ENCODE measurements at regions not wholly inside any gene's neighbourhood (a gene's known extent, or its start where the extent isn't known, plus 50 kb on each side); places are given as distances from the start of the nearest gene placed in this dataset.

GRCh38 chr9:16103620-16104397, 551.0 kb downstream of the CCDC171 start:
- no peaks in the 10 kb centered on the region for H3K4me1 ChIP-seq (ENCODE audit: control insufficient read depth in 1 of 2, extremely low read depth in 1 of 2, insufficient read depth in 2 of 2, low read length in 2 of 2)
- Mint-ChIP-seq H3K9me3 (no peaks in the 10 kb centered on the region), H3K4me3 (no peak overlapping the region), H3K36me3 (no peaks in the 10 kb centered on the region), H3K27ac (no peak overlapping the region), H3K27me3 (no peaks in the 10 kb centered on the region), H3K4me1 (no peaks in the 10 kb centered on the region)
- WGBS (ENCODE audit: insufficient coverage): 54% methylated on average over 8 of the region's 14 CpGs
- H3K9me3 ChIP-seq: no peaks in the 10 kb centered on the region
- no peak for DNase-seq
- no peaks in the 10 kb centered on the region for H3K36me3 ChIP-seq (ENCODE audit: control insufficient read depth in 2 of 2, extremely low read depth in 1 of 2, insufficient read depth in 1 of 2, low read length in 1 of 2)
- no peak overlapping the region for H3K4me3 ChIP-seq (ENCODE audit: control insufficient read depth in 1 of 2, extremely low read depth in 1 of 2, low read length in 1 of 2)
- POLR2A ChIA-PET: interaction anchor here in 1 of 2 donors (0.7 kb wide), 1 partner anchor 1827 kb away, joined by 8 read pairs; no protein-coding TSS in a partner anchor
- CTCF ChIA-PET: no interaction called here
- no peak for ATAC-seq (replicated peaks in 1 of 4)
- peaks cover 0 to 3% of the 10 kb centered on the region in 2 experiments for H3K27me3 ChIP-seq (replicated peaks in 1 of 2; ENCODE audit: control insufficient read depth in 2 of 2, extremely low read depth in 1 of 2, insufficient read depth in 2 of 2, low read length in 1 of 2)
- H3K27ac ChIP-seq (ENCODE audit: low read length): no peak overlapping the region

DNA sequence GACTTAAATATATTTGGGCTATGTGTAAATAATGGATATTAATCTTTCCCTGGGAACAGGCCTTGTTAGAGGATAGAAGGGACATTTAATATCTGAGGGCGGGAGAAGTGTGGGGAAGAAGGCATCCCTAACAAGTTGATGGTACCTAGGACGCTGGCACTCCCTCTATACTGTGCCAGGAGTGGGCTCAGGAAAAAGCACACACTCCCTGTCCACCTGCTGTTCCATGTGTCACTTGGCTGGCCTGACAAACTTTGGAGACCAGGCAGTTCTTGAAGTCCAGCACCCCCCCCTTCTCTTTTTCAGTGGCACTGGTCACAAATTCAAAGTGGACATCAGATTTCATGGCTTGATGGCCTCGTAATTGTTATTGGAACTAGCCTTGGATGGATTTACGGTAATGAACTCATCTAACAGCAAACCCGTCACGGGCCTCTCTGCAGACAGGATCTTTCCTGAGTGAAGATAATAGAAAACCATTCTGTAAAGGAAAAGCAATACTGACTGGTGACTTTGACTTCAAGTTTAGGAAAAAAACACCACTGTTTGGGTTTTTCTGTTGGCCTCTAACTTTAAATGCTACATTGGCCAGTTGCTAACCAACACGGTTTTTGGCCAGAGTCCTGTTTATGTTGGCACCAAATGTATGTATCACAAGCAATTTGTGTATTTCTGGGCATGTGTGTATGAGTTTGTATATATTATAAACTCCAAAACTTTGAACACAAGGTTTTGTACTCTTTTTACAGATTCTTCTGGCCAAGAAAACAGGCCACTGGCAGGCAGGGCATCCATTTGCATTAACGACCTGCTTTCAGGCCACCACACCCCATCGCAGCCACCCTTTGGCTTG, 552.6 kb downstream of the CCDC171 start:
- ATAC-seq (replicated peaks in 1 of 4): no peak
- no peaks in the 10 kb centered on the region for H3K4me1 Mint-ChIP-seq
- H3K27ac ChIP-seq (ENCODE audit: low read length): no peak overlapping the region
- H3K36me3 ChIP-seq (ENCODE audit: control insufficient read depth in 2 of 2, extremely low read depth in 1 of 2, insufficient read depth in 1 of 2, low read length in 1 of 2): no peaks in the 10 kb centered on the region
- H3K36me3 Mint-ChIP-seq: no peaks in the 10 kb centered on the region
- H3K27me3 Mint-ChIP-seq: no peaks in the 10 kb centered on the region
- CTCF ChIA-PET: no interaction called here
- H3K4me3 ChIP-seq (ENCODE audit: control insufficient read depth in 1 of 2, extremely low read depth in 1 of 2, low read length in 1 of 2): no peak overlapping the region
- no peak for DNase-seq
- no peak overlapping the region for H3K4me3 Mint-ChIP-seq
- no peaks in the 10 kb centered on the region for H3K9me3 Mint-ChIP-seq
- H3K27ac Mint-ChIP-seq: no peak overlapping the region
- H3K27me3 ChIP-seq (replicated peaks in 1 of 2; ENCODE audit: control insufficient read depth in 2 of 2, extremely low read depth in 1 of 2, insufficient read depth in 2 of 2, low read length in 1 of 2): peaks cover 0 to 3% of the 10 kb centered on the region in 2 experiments
- 73% methylated on average over 7 of the region's 9 CpGs for WGBS (ENCODE audit: insufficient coverage)
- no peaks in the 10 kb centered on the region for H3K9me3 ChIP-seq
- H3K4me1 ChIP-seq (ENCODE audit: control insufficient read depth in 1 of 2, extremely low read depth in 1 of 2, insufficient read depth in 2 of 2, low read length in 2 of 2): no peaks in the 10 kb centered on the region
- POLR2A ChIA-PET: no interaction called here

DNA sequence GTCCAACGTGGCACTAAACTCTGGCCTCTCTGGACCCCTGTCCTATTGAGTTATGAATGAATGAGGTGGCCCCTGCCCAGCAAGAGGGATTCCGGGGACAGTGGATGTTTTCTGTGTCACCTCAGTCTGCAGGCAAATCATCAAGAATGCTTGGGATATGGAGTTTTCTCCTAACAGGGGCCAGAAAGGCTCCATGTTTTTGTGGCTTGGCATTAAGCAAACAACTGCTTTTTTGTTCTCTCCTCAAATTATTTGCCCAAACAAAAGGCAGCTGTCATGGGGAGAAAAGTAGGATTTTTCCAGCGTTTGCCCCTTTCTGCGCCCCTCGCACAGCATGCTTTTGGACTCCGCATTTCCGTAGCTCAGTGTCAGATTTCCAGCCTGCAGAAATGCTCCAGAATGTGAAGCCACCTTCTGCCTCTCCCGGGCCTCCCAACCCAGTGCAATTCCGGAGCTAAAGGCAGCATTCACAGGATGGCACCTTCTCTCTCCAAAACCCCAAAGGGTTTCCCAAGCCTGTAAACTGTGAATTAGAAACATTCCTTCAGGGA, 553.3 kb downstream of the CCDC171 start:
- Mint-ChIP-seq H3K27ac (no peak overlapping the region), H3K27me3 (no peaks in the 10 kb centered on the region), H3K36me3 (no peaks in the 10 kb centered on the region), H3K9me3 (peaks cover 0 to 3% (median 0%) of the 10 kb centered on the region in 3 donors), H3K4me1 (no peaks in the 10 kb centered on the region), H3K4me3 (no peak overlapping the region)
- WGBS (ENCODE audit: insufficient coverage): 88% methylated on average over 7 of the region's 9 CpGs
- H3K9me3 ChIP-seq: no peaks in the 10 kb centered on the region
- H3K27me3 ChIP-seq (replicated peaks in 1 of 2; ENCODE audit: control insufficient read depth in 2 of 2, extremely low read depth in 1 of 2, insufficient read depth in 2 of 2, low read length in 1 of 2): no peaks in the 10 kb centered on the region
- no peaks in the 10 kb centered on the region for H3K36me3 ChIP-seq (ENCODE audit: control insufficient read depth in 2 of 2, extremely low read depth in 1 of 2, insufficient read depth in 1 of 2, low read length in 1 of 2)
- no peaks in the 10 kb centered on the region for H3K4me1 ChIP-seq (ENCODE audit: control insufficient read depth in 1 of 2, extremely low read depth in 1 of 2, insufficient read depth in 2 of 2, low read length in 2 of 2)
- DNase-seq (no peak), ATAC-seq (replicated peaks in 1 of 4) (no peak)
- H3K27ac ChIP-seq (ENCODE audit: low read length): no peak overlapping the region
- no peak overlapping the region for H3K4me3 ChIP-seq (ENCODE audit: control insufficient read depth in 1 of 2, extremely low read depth in 1 of 2, low read length in 1 of 2)
- ChIA-PET POLR2A (no interaction called here), CTCF (no interaction called here)

DNA sequence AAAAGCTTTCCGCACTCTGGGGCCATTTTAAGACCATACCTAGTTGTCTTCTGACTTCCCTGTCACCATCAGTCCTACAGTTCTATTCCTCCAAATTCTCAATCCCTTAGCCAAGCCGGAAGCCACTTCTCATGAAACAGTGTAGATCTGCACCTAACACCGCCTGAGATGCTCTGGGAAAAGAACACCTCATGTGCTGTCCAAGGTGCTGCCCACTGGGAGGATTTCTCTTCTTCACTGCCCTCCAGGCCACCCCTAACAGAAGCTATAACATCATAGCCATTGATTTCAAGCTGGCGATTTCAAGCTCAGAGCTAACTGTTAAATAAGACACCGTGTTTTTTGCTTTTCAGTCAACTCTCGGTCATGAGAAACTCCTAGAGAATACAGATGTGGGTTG, 559.3 kb downstream of the CCDC171 start:
- POLR2A ChIA-PET: no interaction called here
- no peaks in the 10 kb centered on the region for H3K27me3 Mint-ChIP-seq
- H3K4me1 ChIP-seq (ENCODE audit: control insufficient read depth in 1 of 2, extremely low read depth in 1 of 2, insufficient read depth in 2 of 2, low read length in 2 of 2): no peaks in the 10 kb centered on the region
- 95% methylated on average over 3 of the region's 6 CpGs for WGBS (ENCODE audit: insufficient coverage)
- no peaks in the 10 kb centered on the region for H3K36me3 ChIP-seq (ENCODE audit: control insufficient read depth in 2 of 2, extremely low read depth in 1 of 2, insufficient read depth in 1 of 2, low read length in 1 of 2)
- H3K27ac ChIP-seq (ENCODE audit: low read length): no peak overlapping the region
- no peaks in the 10 kb centered on the region for H3K36me3 Mint-ChIP-seq
- H3K4me3 ChIP-seq (ENCODE audit: control insufficient read depth in 1 of 2, extremely low read depth in 1 of 2, low read length in 1 of 2): no peak overlapping the region
- H3K27ac Mint-ChIP-seq: no peak overlapping the region
- no peak overlapping the region for H3K4me3 Mint-ChIP-seq
- H3K27me3 ChIP-seq (replicated peaks in 1 of 2; ENCODE audit: control insufficient read depth in 2 of 2, extremely low read depth in 1 of 2, insufficient read depth in 2 of 2, low read length in 1 of 2): no peaks in the 10 kb centered on the region
- H3K9me3 Mint-ChIP-seq: peaks cover 0 to 4% (median 3%) of the 10 kb centered on the region in 3 donors
- CTCF ChIA-PET: no interaction called here
- no peaks in the 10 kb centered on the region for H3K9me3 ChIP-seq
- DNase-seq (no peak), ATAC-seq (replicated peaks in 1 of 4) (no peak)
- no peaks in the 10 kb centered on the region for H3K4me1 Mint-ChIP-seq

DNA sequence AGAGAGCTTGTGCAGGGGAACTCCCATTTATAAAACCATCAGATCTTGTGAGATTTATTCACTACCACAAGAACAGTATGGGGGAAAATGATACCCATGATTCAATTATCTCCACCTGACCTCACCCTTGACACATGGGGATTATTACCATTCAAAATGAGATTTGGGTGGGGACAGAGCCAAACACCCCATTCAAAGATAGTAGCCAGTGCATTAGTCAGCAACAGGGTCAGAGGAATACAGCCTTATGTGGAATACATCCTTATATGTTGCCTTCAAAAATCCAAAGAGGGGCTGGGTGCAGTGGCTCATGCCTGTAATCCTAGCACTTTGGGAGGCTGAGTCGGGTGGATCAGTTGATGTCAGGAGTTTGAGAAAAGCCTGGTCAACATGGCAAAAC, 563.2 kb downstream of the CCDC171 start:
- no peaks in the 10 kb centered on the region for H3K9me3 ChIP-seq
- ATAC-seq (replicated peaks in 1 of 4) (no peak), DNase-seq (no peak)
- no peak overlapping the region for H3K4me3 ChIP-seq (ENCODE audit: control insufficient read depth in 1 of 2, extremely low read depth in 1 of 2, low read length in 1 of 2)
- no CpG with 5 or more reads among the region's 1 CpG for WGBS (ENCODE audit: insufficient coverage)
- no peaks in the 10 kb centered on the region for H3K36me3 ChIP-seq (ENCODE audit: control insufficient read depth in 2 of 2, extremely low read depth in 1 of 2, insufficient read depth in 1 of 2, low read length in 1 of 2)
- peaks cover 0 to 4% (median 2%) of the 10 kb centered on the region in 3 donors for H3K9me3 Mint-ChIP-seq
- H3K4me1 ChIP-seq (ENCODE audit: control insufficient read depth in 1 of 2, extremely low read depth in 1 of 2, insufficient read depth in 2 of 2, low read length in 2 of 2): peaks cover 0 to 2% of the 10 kb centered on the region in 2 experiments
- H3K4me1 Mint-ChIP-seq: no peaks in the 10 kb centered on the region
- POLR2A ChIA-PET: no interaction called here
- CTCF ChIA-PET: no interaction called here
- no peaks in the 10 kb centered on the region for H3K27me3 Mint-ChIP-seq
- H3K36me3 Mint-ChIP-seq: no peaks in the 10 kb centered on the region
- H3K27ac Mint-ChIP-seq: no peak overlapping the region
- H3K27ac ChIP-seq (ENCODE audit: low read length): no peak overlapping the region
- no peak overlapping the region for H3K4me3 Mint-ChIP-seq
- no peaks in the 10 kb centered on the region for H3K27me3 ChIP-seq (replicated peaks in 1 of 2; ENCODE audit: control insufficient read depth in 2 of 2, extremely low read depth in 1 of 2, insufficient read depth in 2 of 2, low read length in 1 of 2)

- Mint-ChIP-seq H3K9me3 (peaks cover 0 to 2% (median 0%) of the 10 kb centered on the region in 3 donors), H3K4me3 (no peak overlapping the region), H3K36me3 (no peaks in the 10 kb centered on the region), H3K27ac (no peak overlapping the region), H3K27me3 (no peaks in the 10 kb centered on the region), H3K4me1 (no peaks in the 10 kb centered on the region)
- POLR2A ChIA-PET: no interaction called here
- Histone ChIP-seq H3K27me3 (replicated peaks in 1 of 2; ENCODE audit: control insufficient read depth in 2 of 2, extremely low read depth in 1 of 2, insufficient read depth in 2 of 2, low read length in 1 of 2) (no peaks in the 10 kb centered on the region), H3K4me1 (ENCODE audit: control insufficient read depth in 1 of 2, extremely low read depth in 1 of 2, insufficient read depth in 2 of 2, low read length in 2 of 2) (peaks cover 0 to 11% of the 10 kb centered on the region in 2 experiments), H3K9me3 (no peaks in the 10 kb centered on the region), H3K4me3 (ENCODE audit: control insufficient read depth in 1 of 2, extremely low read depth in 1 of 2, low read length in 1 of 2) (no peak overlapping the region), H3K36me3 (ENCODE audit: control insufficient read depth in 2 of 2, extremely low read depth in 1 of 2, insufficient read depth in 1 of 2, low read length in 1 of 2) (no peaks in the 10 kb centered on the region), H3K27ac (ENCODE audit: low read length) (no peak overlapping the region)
- CTCF ChIA-PET: no interaction called here
- DNase-seq (no peak), ATAC-seq (replicated peaks in 1 of 4) (no peak)
- WGBS (ENCODE audit: insufficient coverage): no CpG with 5 or more reads among the region's 2 CpGs
These were observed 565.2 kb downstream of the CCDC171 start for GRCh38 chr9:16118043-16118442.
